ENCODE measurements at regions not wholly inside any gene's neighbourhood (a gene's known extent, or its start where the extent isn't known, plus 50 kb on each side); places are given as distances from the start of the nearest gene placed in this dataset.
"Not testable (repeated sequence)": the region's sequence is repeated elsewhere in the genome, so short reads cannot be mapped to it uniquely, and the experiment has no call there.

DNA sequence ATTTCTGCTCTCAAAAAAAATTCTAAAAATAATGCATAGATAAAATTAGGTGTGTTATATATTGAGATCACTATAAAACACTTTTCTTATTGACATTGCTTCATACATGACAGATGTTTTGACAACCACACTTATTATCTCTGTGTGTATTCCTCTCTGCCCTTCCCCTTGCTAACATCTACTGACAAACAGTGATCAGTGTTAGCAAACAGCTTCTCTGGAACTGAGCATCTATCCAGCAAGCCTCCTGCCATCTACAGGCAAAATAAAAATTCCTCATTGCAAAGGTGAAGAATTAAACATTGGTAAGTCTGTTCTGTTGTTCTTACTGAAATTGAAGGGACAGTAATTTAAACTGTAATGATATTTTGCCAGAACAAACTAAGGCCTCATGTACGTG lies 2153.9 kb downstream of the NCAM2 start:
- no peak overlapping the region for H3K4me3 ChIP-seq
- WGBS, 2 donors, result 64 to 69% methylated on average over 1 of the region's 1 CpG
- no peaks in the 10 kb centered on the region for H3K4me1 ChIP-seq
- TF ChIP-seq, protein P1, sequence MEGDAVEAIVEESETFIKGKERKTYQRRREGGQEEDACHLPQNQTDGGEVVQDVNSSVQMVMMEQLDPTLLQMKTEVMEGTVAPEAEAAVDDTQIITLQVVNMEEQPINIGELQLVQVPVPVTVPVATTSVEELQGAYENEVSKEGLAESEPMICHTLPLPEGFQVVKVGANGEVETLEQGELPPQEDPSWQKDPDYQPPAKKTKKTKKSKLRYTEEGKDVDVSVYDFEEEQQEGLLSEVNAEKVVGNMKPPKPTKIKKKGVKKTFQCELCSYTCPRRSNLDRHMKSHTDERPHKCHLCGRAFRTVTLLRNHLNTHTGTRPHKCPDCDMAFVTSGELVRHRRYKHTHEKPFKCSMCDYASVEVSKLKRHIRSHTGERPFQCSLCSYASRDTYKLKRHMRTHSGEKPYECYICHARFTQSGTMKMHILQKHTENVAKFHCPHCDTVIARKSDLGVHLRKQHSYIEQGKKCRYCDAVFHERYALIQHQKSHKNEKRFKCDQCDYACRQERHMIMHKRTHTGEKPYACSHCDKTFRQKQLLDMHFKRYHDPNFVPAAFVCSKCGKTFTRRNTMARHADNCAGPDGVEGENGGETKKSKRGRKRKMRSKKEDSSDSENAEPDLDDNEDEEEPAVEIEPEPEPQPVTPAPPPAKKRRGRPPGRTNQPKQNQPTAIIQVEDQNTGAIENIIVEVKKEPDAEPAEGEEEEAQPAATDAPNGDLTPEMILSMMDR (IDR thresholded peaks at IDR 0.05), result no peak
- TF ChIP-seq EP300 (IDR thresholded peaks at IDR 0.05) (no peak), POLR2AphosphoS5 (IDR thresholded peaks at IDR 0.05) (no peak), POLR2A (IDR thresholded peaks at IDR 0.05) (no peak)
- ATAC-seq (ENCODE audit: low FRiP score in 2 of 2) (no peak), DNase-seq (no peak)
- H3K36me3 ChIP-seq, result no peaks in the 10 kb centered on the region
- no peaks in the 10 kb centered on the region for H3K27me3 ChIP-seq
- H3K27ac ChIP-seq, result no peak overlapping the region
- no peaks in the 10 kb centered on the region for H3K9me3 ChIP-seq

DNA sequence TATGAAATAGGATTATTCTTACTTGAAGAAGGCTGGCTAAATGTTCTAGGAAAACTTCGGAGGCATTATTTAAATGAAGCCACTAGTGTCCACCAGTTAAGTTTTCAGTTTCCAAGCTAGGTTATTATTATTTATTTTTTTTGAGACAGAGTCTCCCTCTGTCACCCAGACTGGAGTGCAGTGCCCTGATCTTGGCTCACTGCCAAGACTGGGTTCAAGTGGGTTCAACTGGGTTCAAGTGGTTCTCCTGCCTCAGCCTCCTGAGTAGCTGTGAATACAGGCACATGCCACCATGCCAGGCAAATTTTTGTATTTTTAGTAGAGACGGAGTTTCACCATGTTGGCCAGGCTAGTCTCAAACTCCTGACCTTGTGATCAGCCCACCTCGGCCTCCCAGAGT lies 2155.6 kb downstream of the NCAM2 start:
- not testable (repeated sequence) for H3K4me1 ChIP-seq; H3K27me3 ChIP-seq; H3K9me3 ChIP-seq; H3K27ac ChIP-seq; ATAC-seq (ENCODE audit: low FRiP score in 2 of 2); H3K36me3 ChIP-seq; DNase-seq; H3K4me3 ChIP-seq
- whole genome bisulfite sequencing, 2 donors, result 83 to 85% methylated on average over 3 of the region's 3 CpGs

DNA sequence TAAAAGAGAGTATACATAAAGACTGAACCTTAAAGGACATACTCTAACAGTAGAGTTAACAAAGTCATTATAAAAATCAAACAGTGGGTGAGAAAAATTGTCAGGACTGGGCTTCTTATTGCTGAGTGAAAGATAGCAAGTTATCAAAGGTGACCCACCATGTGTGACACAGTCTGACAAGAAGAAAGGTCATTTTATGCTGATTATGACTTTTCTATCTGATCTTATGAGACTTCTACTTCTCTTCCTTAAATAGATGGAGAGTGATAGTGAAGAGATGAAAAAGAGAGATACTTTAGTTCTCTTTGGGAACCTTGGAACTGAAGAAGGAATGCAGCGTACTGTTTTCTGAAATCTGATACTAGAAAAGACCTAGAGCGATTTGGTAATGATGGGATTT lies 2157.1 kb downstream of the NCAM2 start:
- H3K27ac ChIP-seq, result no peak overlapping the region
- no peaks in the 10 kb centered on the region for H3K36me3 ChIP-seq
- no peaks in the 10 kb centered on the region for H3K4me1 ChIP-seq
- TF ChIP-seq EP300 (IDR thresholded peaks at IDR 0.05) (no peak), POLR2A (IDR thresholded peaks at IDR 0.05) (no peak), POLR2AphosphoS5 (IDR thresholded peaks at IDR 0.05) (no peak)
- TF ChIP-seq, protein P1 (IDR thresholded peaks at IDR 0.05), result no peak
- no peaks in the 10 kb centered on the region for H3K27me3 ChIP-seq
- DNase-seq (no peak), ATAC-seq (ENCODE audit: low FRiP score in 2 of 2) (no peak)
- WGBS, 2 donors, result 85 to 90% methylated on average over 2 of the region's 2 CpGs
- no peak overlapping the region for H3K4me3 ChIP-seq
- no peaks in the 10 kb centered on the region for H3K9me3 ChIP-seq

DNA sequence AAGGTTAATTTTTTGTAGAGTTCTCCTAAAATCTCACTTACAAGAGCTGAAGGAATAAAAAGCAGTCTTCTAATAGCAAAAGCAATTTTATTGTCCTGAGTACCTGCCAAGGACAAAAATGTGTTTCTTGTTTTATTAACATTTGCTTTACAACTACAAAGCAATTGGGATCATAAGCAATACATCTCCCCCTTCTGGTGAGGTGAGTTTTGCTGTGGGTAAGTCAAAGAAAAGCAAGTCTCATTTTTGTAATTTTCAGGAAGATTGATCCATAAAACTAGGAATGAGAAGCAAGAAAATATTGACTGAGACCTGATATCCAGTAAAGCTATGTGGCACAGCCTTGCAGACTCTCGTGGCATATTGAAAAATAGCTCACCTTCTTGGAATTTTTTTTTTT lies 2162.7 kb downstream of the NCAM2 start:
- no peaks in the 10 kb centered on the region for H3K36me3 ChIP-seq
- WGBS, 2 donors, result 46 to 47% methylated on average over 1 of the region's 1 CpG
- H3K9me3 ChIP-seq, result no peaks in the 10 kb centered on the region
- no peak for TF ChIP-seq EP300 (IDR thresholded peaks at IDR 0.05)
- TF ChIP-seq, protein P1 (IDR thresholded peaks at IDR 0.05), result no peak
- TF ChIP-seq POLR2AphosphoS5 (IDR thresholded peaks at IDR 0.05), result no peak
- TF ChIP-seq POLR2A (IDR thresholded peaks at IDR 0.05), result no peak
- H3K4me3 ChIP-seq, result no peak overlapping the region
- no peak overlapping the region for H3K27ac ChIP-seq
- ATAC-seq (ENCODE audit: low FRiP score in 2 of 2) (no peak), DNase-seq (no peak)
- H3K4me1 ChIP-seq, result no peaks in the 10 kb centered on the region
- H3K27me3 ChIP-seq, result no peaks in the 10 kb centered on the region

DNA sequence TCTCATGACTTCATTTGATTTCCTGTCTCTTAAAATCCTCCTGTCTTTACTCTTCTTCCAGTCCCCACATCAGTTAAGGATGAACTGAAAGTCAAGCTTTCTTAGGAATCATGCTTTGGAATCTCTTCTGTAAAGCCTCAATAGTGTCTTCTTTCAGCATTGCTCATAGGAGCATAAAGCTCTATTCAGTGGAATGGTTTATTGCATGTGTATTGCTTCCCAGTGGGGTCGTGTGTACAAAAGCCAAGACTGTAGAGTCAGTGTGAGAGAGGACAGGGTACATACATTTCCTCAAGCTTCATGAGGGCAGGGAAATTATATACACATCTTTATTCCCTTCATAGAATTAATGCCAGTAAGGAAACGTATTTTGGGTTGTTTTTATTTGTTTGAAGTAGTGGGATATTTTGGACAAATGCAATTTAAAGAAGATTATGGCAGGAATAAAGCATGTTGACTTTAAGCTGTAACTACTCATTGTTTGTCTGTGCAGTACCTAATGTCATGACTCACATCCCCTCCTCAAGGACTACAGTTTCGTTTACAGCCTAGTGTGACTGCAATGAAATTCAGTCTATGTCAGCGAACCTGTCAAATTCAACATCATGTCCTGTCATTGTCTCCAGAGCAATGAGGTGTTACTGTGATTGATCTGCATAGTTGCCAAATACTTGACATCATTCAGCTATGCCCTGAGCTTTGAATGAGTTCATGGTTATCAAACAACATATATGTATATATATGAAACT lies 2164.2 kb downstream of the NCAM2 start:
- Histone ChIP-seq H3K36me3 (no peaks in the 10 kb centered on the region), H3K4me3 (no peak overlapping the region), H3K4me1 (no peaks in the 10 kb centered on the region), H3K27me3 (no peaks in the 10 kb centered on the region), H3K9me3 (no peaks in the 10 kb centered on the region), H3K27ac (no peak overlapping the region)
- ATAC-seq (ENCODE audit: low FRiP score in 2 of 2), result no peak
- no peak for TF ChIP-seq EP300 (IDR thresholded peaks at IDR 0.05)
- TF ChIP-seq, protein P1 (IDR thresholded peaks at IDR 0.05), result no peak
- no peak for TF ChIP-seq POLR2A (IDR thresholded peaks at IDR 0.05)
- no peak for TF ChIP-seq POLR2AphosphoS5 (IDR thresholded peaks at IDR 0.05)
- WGBS, 2 donors, result 49 to 56% methylated on average over 4 of the region's 4 CpGs
- no peak for DNase-seq

Small RNA genes lying in the stretch of these regions (small RNA-seq; reads per million reads assigned to genes)
- gene MIR6130 (0 reads per million in 4 donors), gene RNU4-45P (0 reads per million in 4 donors)

Data from upper lobe of left lung (tissue), 6 donors.